NB4 (cell line): ENCODE measurements at regions not wholly inside any gene's neighbourhood (a gene's known extent, or its start where the extent isn't known, plus 50 kb on each side); places are given as distances from the start of the nearest gene placed in this dataset.

Experiments
- CTCF ChIP-seq: IDR thresholded peaks from one replicate; pipeline ENCODE4 v1.5.1; 2012; ENCODE audit warnings: low read depth, low read length
- POLR2A ChIP-seq: IDR thresholded peaks from 2 replicates; pipeline ENCODE4 v1.6.1; 2011; ENCODE audit warnings: mild to moderate bottlenecking; ENCODE audit not compliant: insufficient read length; ENCODE audit errors: extremely low read depth

- no peak for TF ChIP-seq CTCF
- TF ChIP-seq POLR2A, result no peak
These were observed 1312.0 kb downstream of the PCDH7 start for GRCh38 chr4:32032136-32032672.
